Karpas-422 (cell line): ENCODE measurements at regions not wholly inside any gene's neighbourhood (a gene's known extent, or its start where the extent isn't known, plus 50 kb on each side); places are given as distances from the start of the nearest gene placed in this dataset.
"Not testable (repeated sequence)": the region's sequence is repeated elsewhere in the genome, so short reads cannot be mapped to it uniquely, and the experiment has no call there.

Source experiments
- DNase-seq: peaks from one replicate; pipeline ENCODE4 v3.0.0-alpha.2; 2015
- H2AFZ ChIP-seq: fragments of 200-600 bp; sonication (generic); 2 replicates; pipeline ENCODE4 v1.6.1; 2014; ENCODE audit warnings: antibody characterized with exemption, low read length, mixed read lengths
- H3K27ac ChIP-seq: fragments of 200-600 bp; sonication (generic); 2 replicates; pipeline ENCODE4 v1.5.1; 2014; ENCODE audit warnings: mild to moderate bottlenecking, low read length, moderate library complexity
- H3K27me3 ChIP-seq: fragments of 200-600 bp; sonication (generic); 2 replicates; pipeline ENCODE4 v1.6.1; 2014; ENCODE audit warnings: low read length, mixed read lengths
- H3K36me3 ChIP-seq: fragments of 200-600 bp; sonication (generic); 2 replicates; pipeline ENCODE4 v1.6.1; 2014; ENCODE audit warnings: low read length, mixed read lengths; ENCODE audit not compliant: insufficient read depth
- H3K4me1 ChIP-seq: fragments of 200-600 bp; sonication (generic); 2 replicates; pipeline ENCODE4 v1.6.1; 2014; ENCODE audit warnings: mild to moderate bottlenecking, low read length, mixed read lengths
- H3K4me2 ChIP-seq: fragments of 200-600 bp; sonication (generic); 2 replicates; pipeline ENCODE4 v1.6.1; 2014; ENCODE audit warnings: low read length, low read depth, mild to moderate bottlenecking; ENCODE audit not compliant: poor library complexity, severe bottlenecking
- H3K4me3 ChIP-seq: fragments of 200-600 bp; sonication (generic); 2 replicates; pipeline ENCODE4 v1.5.1; 2014; ENCODE audit warnings: mild to moderate bottlenecking, antibody characterized with exemption, low read length, mixed read lengths
- H3K79me2 ChIP-seq: fragments of 200-600 bp; sonication (generic); 2 replicates; pipeline ENCODE4 v1.6.1; 2014; ENCODE audit warnings: mild to moderate bottlenecking, low read length, mixed read lengths
- H3K9ac ChIP-seq: fragments of 200-600 bp; sonication (generic); 2 replicates; pipeline ENCODE4 v1.6.0; 2014; ENCODE audit warnings: low read length
- H3K9me2 ChIP-seq: fragments of 200-600 bp; sonication (generic), shearing (Covaris generic); replicated peaks from 2 replicates; pipeline ENCODE4 v1.6.0; 2014; ENCODE audit warnings: mild to moderate bottlenecking, low read length, moderate library complexity; ENCODE audit not compliant: insufficient read depth
- H3K9me3 ChIP-seq: fragments of 300-700, 200-600 bp; sonication (generic); 2 replicates; pipeline ENCODE4 v1.6.1; 2014; ENCODE audit warnings: low read length, mixed read lengths
- H4K20me1 ChIP-seq: fragments of 200-600 bp; sonication (generic); 2 replicates; pipeline ENCODE4 v1.6.1; 2014; ENCODE audit warnings: mild to moderate bottlenecking, antibody characterized with exemption, low read length, low read depth; ENCODE audit not compliant: insufficient read depth

GRCh38 chr16:27620541-27620940 lies 70.6 kb downstream of the KATNIP start:
- DNase-seq, result no peak
- Histone ChIP-seq H3K27ac (no peak overlapping the region), H3K79me2 (no peaks in the 10 kb centered on the region), H3K9ac (no peak overlapping the region), H3K4me2 (no peak overlapping the region), H3K9me2 (no peaks in the 10 kb centered on the region), H3K4me3 (no peak overlapping the region), H3K27me3 (no peaks in the 10 kb centered on the region), H2AFZ (no peak overlapping the region), H3K4me1 (peaks cover 37% of the 10 kb centered on the region), H3K36me3 (no peaks in the 10 kb centered on the region), H3K9me3 (no peaks in the 10 kb centered on the region), H4K20me1 (no peaks in the 10 kb centered on the region)

- Histone ChIP-seq H3K27me3 (no peaks in the 10 kb centered on the region), H3K4me2 (no peak overlapping the region), H3K36me3 (no peaks in the 10 kb centered on the region), H3K9me2 (no peaks in the 10 kb centered on the region), H3K27ac (no peak overlapping the region), H2AFZ (no peak overlapping the region), H3K9me3 (no peaks in the 10 kb centered on the region), H3K4me1 (peaks cover 12% of the 10 kb centered on the region), H3K9ac (no peak overlapping the region), H3K79me2 (0 out of 2 replicates have a peak, but pooled peaks cover 4% of the 10 kb centered on the region), H4K20me1 (no peaks in the 10 kb centered on the region), H3K4me3 (no peak overlapping the region)
- DNase-seq, result no peak
These were observed 74.5 kb downstream of the KATNIP start for GRCh38 chr16:27624154-27625049.

GRCh38 chr16:27625050-27625697 lies 75.2 kb downstream of the KATNIP start:
- H4K20me1 ChIP-seq, result no peaks in the 10 kb centered on the region
- H3K4me1 ChIP-seq, result peaks cover 10% of the 10 kb centered on the region
- H3K9me2 ChIP-seq, result no peaks in the 10 kb centered on the region
- H3K4me2 ChIP-seq, result no peak overlapping the region
- no peak overlapping the region for H3K27ac ChIP-seq
- no peak for DNase-seq
- no peaks in the 10 kb centered on the region for H3K36me3 ChIP-seq
- no peak overlapping the region for H2AFZ ChIP-seq
- no peaks in the 10 kb centered on the region for H3K9me3 ChIP-seq
- no peak overlapping the region for H3K9ac ChIP-seq
- H3K79me2 ChIP-seq, result 0 out of 2 replicates have a peak, but pooled peaks cover 4% of the 10 kb centered on the region
- no peaks in the 10 kb centered on the region for H3K27me3 ChIP-seq
- H3K4me3 ChIP-seq, result no peak overlapping the region

GRCh38 chr16:27627136-27627535 lies 77.2 kb downstream of the KATNIP start:
- Histone ChIP-seq H3K36me3 (no peaks in the 10 kb centered on the region), H3K4me3 (no peak overlapping the region), H3K4me2 (no peak overlapping the region), H3K4me1 (peaks cover 10% of the 10 kb centered on the region), H3K9me3 (no peaks in the 10 kb centered on the region), H3K27ac (no peak overlapping the region), H3K79me2 (0 out of 2 replicates have a peak, but pooled peaks cover 4% of the 10 kb centered on the region), H3K27me3 (no peaks in the 10 kb centered on the region), H3K9me2 (no peaks in the 10 kb centered on the region), H2AFZ (no peak overlapping the region), H3K9ac (no peak overlapping the region), H4K20me1 (no peaks in the 10 kb centered on the region)
- no peak for DNase-seq

DNA sequence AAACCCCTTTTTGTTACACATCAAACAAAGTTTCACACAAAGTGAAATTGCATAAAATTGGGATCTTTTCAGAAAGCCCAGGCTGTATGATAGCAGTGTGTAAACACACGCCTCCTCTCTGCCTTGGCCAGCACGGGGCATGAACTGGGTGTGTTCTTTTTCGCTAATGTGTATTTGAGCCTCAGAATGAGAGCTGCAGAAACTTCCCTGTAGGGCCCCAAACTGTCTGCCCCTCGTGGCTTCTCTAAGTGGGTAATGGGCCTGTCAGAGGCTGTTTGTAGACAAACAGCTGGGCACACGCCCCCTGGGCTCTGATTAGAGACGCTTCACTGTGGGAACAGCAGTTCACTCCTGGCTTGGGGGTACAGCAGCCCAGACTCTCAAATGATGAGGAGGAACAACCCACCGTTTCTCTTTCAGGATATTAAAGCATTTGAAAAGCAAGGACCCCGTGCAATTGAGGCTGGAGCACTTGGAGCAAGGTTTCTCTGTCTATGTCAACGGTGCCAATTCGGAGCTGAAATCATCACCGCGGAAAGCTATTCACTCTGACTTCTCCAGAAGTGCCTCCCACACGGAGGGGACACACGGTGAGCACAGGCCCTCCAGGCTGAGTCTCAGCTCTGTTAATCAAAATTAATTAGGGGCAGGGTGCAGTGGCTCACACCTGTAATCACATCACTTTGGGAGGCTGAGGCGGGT lies 78.4 kb downstream of the KATNIP start:
- Histone ChIP-seq H3K9me2 (no peaks in the 10 kb centered on the region), H3K27me3 (no peaks in the 10 kb centered on the region), H3K9me3 (no peaks in the 10 kb centered on the region), H3K4me2 (no peak overlapping the region), H3K4me1 (peaks cover 10% of the 10 kb centered on the region), H3K36me3 (no peaks in the 10 kb centered on the region), H3K27ac (no peak overlapping the region), H3K9ac (no peak overlapping the region), H4K20me1 (no peaks in the 10 kb centered on the region), H2AFZ (no peak overlapping the region), H3K4me3 (no peak overlapping the region), H3K79me2 (0 out of 2 replicates have a peak, but pooled peaks cover 4% of the 10 kb centered on the region)
- DNase-seq, result no peak

DNA sequence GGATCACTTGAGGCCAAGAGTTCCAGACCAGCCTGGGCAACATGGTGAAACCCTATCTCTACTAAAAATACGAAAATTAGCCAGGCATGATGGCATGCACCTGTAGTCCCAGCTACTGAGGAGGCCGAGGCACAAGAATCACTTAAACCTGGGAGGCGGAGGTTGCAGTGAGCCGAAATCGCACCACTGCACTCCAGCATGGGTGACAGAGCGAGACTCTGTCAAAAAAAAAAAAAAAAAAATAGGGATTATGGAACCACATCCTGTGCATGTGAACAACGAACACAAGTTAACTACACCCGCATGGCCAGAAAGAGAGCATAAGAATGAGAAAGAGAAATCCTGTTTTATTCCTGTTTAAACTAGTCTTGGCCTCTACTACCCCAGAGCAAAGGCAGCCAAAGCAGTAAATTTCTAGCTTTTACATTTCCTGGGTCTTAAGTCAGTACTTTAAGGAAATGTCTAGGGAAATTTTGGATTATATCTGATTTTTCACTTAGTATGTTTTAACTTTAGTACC lies 79.1 kb downstream of the KATNIP start:
- H3K27me3 ChIP-seq, DNase-seq, H3K9ac ChIP-seq, H3K9me3 ChIP-seq, H3K9me2 ChIP-seq, H3K4me2 ChIP-seq, H3K4me3 ChIP-seq, H3K4me1 ChIP-seq, H4K20me1 ChIP-seq, H3K79me2 ChIP-seq, H3K27ac ChIP-seq, H3K36me3 ChIP-seq, H2AFZ ChIP-seq: not testable (repeated sequence)

DNA sequence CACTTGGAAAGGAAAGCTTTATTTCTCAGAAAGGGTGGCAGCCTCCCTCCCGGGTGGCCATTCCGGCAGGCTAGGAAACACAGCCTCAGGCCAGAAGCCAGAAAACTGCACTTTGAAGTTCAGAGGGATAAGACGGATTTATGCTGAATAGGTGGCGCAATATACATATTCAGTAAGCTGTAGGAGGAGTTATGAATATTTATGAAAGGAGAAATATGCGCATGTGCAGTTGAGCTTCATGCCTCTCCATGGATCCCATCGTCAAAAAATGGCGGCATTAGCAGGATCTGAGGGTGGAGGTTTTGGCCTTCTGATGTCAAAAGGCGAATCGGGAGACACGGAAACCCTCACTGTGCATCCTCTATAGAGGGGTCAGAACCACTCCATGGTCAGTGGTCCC lies 82.3 kb downstream of the KATNIP start:
- Histone ChIP-seq H3K4me3 (no peak overlapping the region), H3K9me2 (no peaks in the 10 kb centered on the region), H4K20me1 (no peaks in the 10 kb centered on the region), H3K9me3 (no peaks in the 10 kb centered on the region), H3K9ac (no peak overlapping the region), H3K4me1 (no peaks in the 10 kb centered on the region), H2AFZ (no peak overlapping the region), H3K27me3 (no peaks in the 10 kb centered on the region), H3K79me2 (no peaks in the 10 kb centered on the region), H3K27ac (no peak overlapping the region), H3K4me2 (no peak overlapping the region), H3K36me3 (no peaks in the 10 kb centered on the region)
- DNase-seq, result no peak

DNA sequence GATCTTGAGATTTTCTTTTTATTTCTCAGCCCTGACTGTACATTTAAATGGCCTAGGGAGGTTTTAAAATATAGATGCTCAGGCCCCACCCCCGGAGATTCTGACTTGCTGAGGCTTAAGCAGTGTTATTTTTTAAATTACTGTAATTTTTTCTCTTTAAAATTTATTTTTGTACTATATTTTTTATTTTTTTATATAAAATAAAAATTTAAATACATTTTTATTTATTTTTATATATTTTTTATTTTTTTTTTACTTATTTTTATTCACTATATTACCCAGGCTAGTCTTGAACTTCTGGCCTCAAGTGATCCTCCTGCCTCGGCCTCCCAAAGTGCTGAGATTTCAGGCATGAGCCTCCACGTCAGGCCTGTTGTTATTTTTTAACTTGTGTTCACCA lies 83.3 kb downstream of the KATNIP start:
- H3K27ac ChIP-seq, result no peak overlapping the region
- no peaks in the 10 kb centered on the region for H4K20me1 ChIP-seq
- H3K9ac ChIP-seq, result no peak overlapping the region
- H3K79me2 ChIP-seq, result no peaks in the 10 kb centered on the region
- no peak overlapping the region for H3K4me3 ChIP-seq
- no peaks in the 10 kb centered on the region for H3K36me3 ChIP-seq
- no peaks in the 10 kb centered on the region for H3K9me2 ChIP-seq
- no peak for DNase-seq
- no peaks in the 10 kb centered on the region for H3K4me1 ChIP-seq
- H2AFZ ChIP-seq, result no peak overlapping the region
- no peaks in the 10 kb centered on the region for H3K9me3 ChIP-seq
- H3K27me3 ChIP-seq, result no peaks in the 10 kb centered on the region
- H3K4me2 ChIP-seq, result no peak overlapping the region
